ENCODE measurements at regions not wholly inside any gene's neighbourhood (a gene's known extent, or its start where the extent isn't known, plus 50 kb on each side); places are given as distances from the start of the nearest gene placed in this dataset.

DNA sequence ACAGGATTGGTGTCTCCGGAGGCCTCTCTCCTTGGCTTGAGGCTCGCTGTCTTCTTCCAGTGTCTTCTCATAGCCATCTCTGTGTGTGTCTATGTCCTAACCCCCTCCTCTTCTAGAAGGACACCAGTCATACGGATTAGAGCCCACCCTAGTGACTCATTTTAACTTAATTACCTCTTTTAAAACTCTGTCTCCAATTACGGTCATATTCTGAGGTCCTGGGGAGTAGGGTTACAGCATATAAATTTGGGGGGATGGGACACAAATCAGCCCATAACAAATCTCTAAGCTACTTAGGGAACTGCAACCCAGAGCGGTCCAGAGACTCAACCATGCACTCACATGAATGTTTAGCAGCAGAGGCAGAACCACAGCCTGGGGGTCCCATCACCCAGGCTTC is 56.1 kb upstream of the SASH1 start:
- Histone ChIP-seq H3K27me3 (ENCODE audit: control insufficient read depth in 2 of 2, insufficient read depth in 2 of 2, low read length in 2 of 2) (no peaks in the 10 kb centered on the region), H3K27ac (ENCODE audit: low read depth, low read length) (no peak overlapping the region), H3K9me3 (ENCODE audit: control insufficient read depth in 2 of 3, low read length in 3 of 3) (no peaks in the 10 kb centered on the region), H3K36me3 (ENCODE audit: control insufficient read depth in 2 of 3, insufficient read depth in 3 of 3, low read length in 3 of 3) (no peaks in the 10 kb centered on the region), H3K4me1 (ENCODE audit: control insufficient read depth in 2 of 2, insufficient read depth in 2 of 2, low read length in 2 of 2) (no peaks in the 10 kb centered on the region), H3K4me3 (ENCODE audit: low read length) (no peak overlapping the region)
- ChIA-PET POLR2A (no interaction called here), CTCF (no interaction called here)
- Mint-ChIP-seq H3K9me3 (peaks cover 0 to 2% (median 0%) of the 10 kb centered on the region in 11 donors), H3K4me1 (no peaks in the 10 kb centered on the region), H3K27me3 (peaks cover 0 to 14% (median 6%) of the 10 kb centered on the region in 5 donors), H3K27ac (no peak overlapping the region), H3K36me3 (no peaks in the 10 kb centered on the region), H3K4me3 (no peak overlapping the region)
- DNase-seq (no peak), ATAC-seq (no peak)
- intact Hi-C loops (cut with micrococcal nuclease): no loop called here

DNA sequence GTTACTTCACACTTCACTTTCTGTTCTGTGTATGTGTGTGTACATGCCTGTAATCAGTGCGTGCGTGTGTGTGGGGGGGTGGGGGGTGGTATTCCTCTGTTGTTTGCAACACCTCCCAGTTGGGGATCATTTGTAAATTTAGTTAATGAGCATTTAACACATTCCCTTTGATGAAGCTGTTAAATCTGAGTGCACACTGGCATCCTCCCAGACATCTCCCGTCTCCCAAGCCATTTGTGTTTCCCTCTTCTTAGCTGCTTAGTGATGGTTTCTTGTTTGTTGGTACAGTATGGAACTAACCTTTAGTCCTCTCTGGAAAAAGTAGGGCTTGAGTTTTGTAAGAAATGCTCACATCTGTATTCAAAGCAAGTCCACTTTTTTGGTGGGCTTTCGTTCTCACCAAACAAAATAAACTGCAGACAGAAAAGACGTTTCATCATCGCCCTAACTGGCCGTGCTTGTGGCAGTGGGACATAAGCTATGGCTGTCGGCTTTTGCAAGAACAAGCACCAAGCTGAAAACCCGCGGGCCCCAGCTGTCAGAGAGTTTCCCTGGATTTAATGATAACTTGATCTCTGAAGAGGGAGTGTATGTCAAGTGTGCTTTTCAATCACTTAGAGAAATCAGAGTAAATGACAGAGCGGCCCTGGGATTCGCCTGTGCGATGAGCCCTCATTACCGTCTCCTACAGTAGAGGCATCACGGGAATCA is 54.9 kb upstream of the SASH1 start:
- no peak for DNase-seq
- no peak overlapping the region for H3K4me3 Mint-ChIP-seq
- H3K9me3 Mint-ChIP-seq: peaks cover 0 to 1% (median 0%) of the 10 kb centered on the region in 11 donors
- ChIA-PET POLR2A (no interaction called here), CTCF (no interaction called here)
- intact Hi-C loops (cut with micrococcal nuclease): no loop called here
- peaks cover 0 to 14% (median 9%) of the 10 kb centered on the region in 5 donors for H3K27me3 Mint-ChIP-seq
- ATAC-seq: no peak
- no peak overlapping the region for H3K4me3 ChIP-seq (ENCODE audit: low read length)
- H3K27ac ChIP-seq (ENCODE audit: low read depth, low read length): no peak overlapping the region
- H3K4me1 Mint-ChIP-seq: no peaks in the 10 kb centered on the region
- H3K27me3 ChIP-seq (ENCODE audit: control insufficient read depth in 2 of 2, insufficient read depth in 2 of 2, low read length in 2 of 2): no peaks in the 10 kb centered on the region
- H3K36me3 Mint-ChIP-seq: no peaks in the 10 kb centered on the region
- H3K27ac Mint-ChIP-seq: no peak overlapping the region
- no peaks in the 10 kb centered on the region for H3K9me3 ChIP-seq (ENCODE audit: control insufficient read depth in 2 of 3, low read length in 3 of 3)
- H3K4me1 ChIP-seq (ENCODE audit: control insufficient read depth in 2 of 2, insufficient read depth in 2 of 2, low read length in 2 of 2): no peaks in the 10 kb centered on the region
- H3K36me3 ChIP-seq (ENCODE audit: control insufficient read depth in 2 of 3, insufficient read depth in 3 of 3, low read length in 3 of 3): no peaks in the 10 kb centered on the region

DNA sequence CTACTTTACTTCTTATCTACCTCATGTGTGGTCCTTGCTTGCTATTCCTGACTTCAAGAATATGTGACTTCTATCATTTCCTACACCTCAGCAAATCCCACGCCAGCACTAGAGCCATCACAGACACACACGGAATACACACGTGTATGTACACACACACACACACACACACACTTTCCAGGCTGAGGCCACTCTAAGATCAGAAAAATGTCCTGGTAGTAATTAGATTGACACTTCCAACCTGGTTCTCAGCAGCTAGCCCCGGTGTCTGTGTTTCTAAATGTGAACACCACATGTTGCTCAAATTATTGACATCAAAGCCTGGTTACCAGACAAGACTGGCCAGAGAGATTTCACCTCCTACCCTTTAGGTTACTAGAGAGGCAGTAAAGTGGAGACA is 54.1 kb upstream of the SASH1 start:
- Histone ChIP-seq H3K4me1 (ENCODE audit: control insufficient read depth in 2 of 2, insufficient read depth in 2 of 2, low read length in 2 of 2) (no peaks in the 10 kb centered on the region), H3K9me3 (ENCODE audit: control insufficient read depth in 2 of 3, low read length in 3 of 3) (no peaks in the 10 kb centered on the region), H3K4me3 (ENCODE audit: low read length) (no peak overlapping the region), H3K27me3 (ENCODE audit: control insufficient read depth in 2 of 2, insufficient read depth in 2 of 2, low read length in 2 of 2) (no peaks in the 10 kb centered on the region), H3K36me3 (ENCODE audit: control insufficient read depth in 2 of 3, insufficient read depth in 3 of 3, low read length in 3 of 3) (no peaks in the 10 kb centered on the region), H3K27ac (ENCODE audit: low read depth, low read length) (no peak overlapping the region)
- DNase-seq (no peak), ATAC-seq (no peak)
- no peaks in the 10 kb centered on the region for H3K36me3 Mint-ChIP-seq
- ChIA-PET POLR2A (no interaction called here), CTCF (no interaction called here)
- H3K27ac Mint-ChIP-seq: no peak overlapping the region
- peaks cover 0 to 14% (median 9%) of the 10 kb centered on the region in 5 donors for H3K27me3 Mint-ChIP-seq
- H3K4me1 Mint-ChIP-seq: no peaks in the 10 kb centered on the region
- H3K4me3 Mint-ChIP-seq: no peak overlapping the region
- intact Hi-C loops (cut with micrococcal nuclease): no loop called here
- H3K9me3 Mint-ChIP-seq: peaks cover 0 to 1% (median 0%) of the 10 kb centered on the region in 11 donors

DNA sequence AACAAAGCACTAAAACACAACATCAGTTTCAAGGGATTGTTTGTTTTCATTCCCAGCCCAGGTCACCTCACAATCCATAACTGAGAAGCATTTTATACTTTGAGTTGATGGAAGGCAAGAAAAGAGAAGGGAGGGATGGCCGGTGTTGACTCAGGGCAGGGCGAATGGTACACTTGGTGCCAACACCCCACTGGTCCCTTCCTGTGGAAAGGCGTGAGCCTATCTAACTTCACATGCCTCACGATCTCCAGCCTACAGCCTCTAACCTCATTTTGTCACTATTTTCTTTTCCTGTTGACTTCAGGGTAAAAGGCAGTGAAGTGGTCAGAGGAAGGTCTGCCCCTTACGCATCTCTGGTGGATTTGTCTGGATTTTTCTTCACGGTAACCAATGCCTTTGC is 53.5 kb upstream of the SASH1 start:
- Mint-ChIP-seq H3K36me3 (no peaks in the 10 kb centered on the region), H3K4me1 (no peaks in the 10 kb centered on the region), H3K4me3 (no peak overlapping the region), H3K27ac (no peak overlapping the region), H3K27me3 (peaks cover 0 to 14% (median 9%) of the 10 kb centered on the region in 5 donors), H3K9me3 (peaks cover 0 to 1% (median 0%) of the 10 kb centered on the region in 11 donors)
- no peak overlapping the region for H3K27ac ChIP-seq (ENCODE audit: low read depth, low read length)
- no peak overlapping the region for H3K4me3 ChIP-seq (ENCODE audit: low read length)
- ChIA-PET CTCF (no interaction called here), POLR2A (no interaction called here)
- DNase-seq: no peak
- H3K4me1 ChIP-seq (ENCODE audit: control insufficient read depth in 2 of 2, insufficient read depth in 2 of 2, low read length in 2 of 2): no peaks in the 10 kb centered on the region
- H3K27me3 ChIP-seq (ENCODE audit: control insufficient read depth in 2 of 2, insufficient read depth in 2 of 2, low read length in 2 of 2): no peaks in the 10 kb centered on the region
- intact Hi-C loops (cut with micrococcal nuclease): no loop called here
- no peaks in the 10 kb centered on the region for H3K9me3 ChIP-seq (ENCODE audit: control insufficient read depth in 2 of 3, low read length in 3 of 3)
- no peak for ATAC-seq
- H3K36me3 ChIP-seq (ENCODE audit: control insufficient read depth in 2 of 3, insufficient read depth in 3 of 3, low read length in 3 of 3): no peaks in the 10 kb centered on the region

DNA sequence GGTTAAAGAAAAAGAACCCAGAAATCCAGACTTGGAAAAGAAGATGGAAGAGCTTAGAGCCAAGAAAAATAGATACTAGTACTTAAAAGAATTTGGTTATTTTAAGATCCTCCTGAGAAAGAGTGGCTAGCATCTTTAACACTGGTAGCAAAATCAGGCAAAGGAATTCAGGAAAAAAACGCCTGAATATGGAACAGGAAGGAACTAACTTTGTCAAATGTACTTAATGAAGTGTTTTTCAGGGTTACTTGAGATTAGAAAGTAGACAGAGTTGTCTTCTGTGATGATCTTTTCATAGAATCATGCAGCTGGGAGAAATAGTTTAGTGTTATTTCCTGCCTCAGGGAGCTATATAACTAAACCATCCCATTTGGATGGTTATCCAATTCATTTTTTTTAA is 50.8 kb upstream of the SASH1 start:
- no peak overlapping the region for H3K27ac Mint-ChIP-seq
- Histone ChIP-seq H3K36me3 (ENCODE audit: control insufficient read depth in 2 of 3, insufficient read depth in 3 of 3, low read length in 3 of 3) (no peaks in the 10 kb centered on the region), H3K9me3 (ENCODE audit: control insufficient read depth in 2 of 3, low read length in 3 of 3) (no peaks in the 10 kb centered on the region), H3K4me1 (ENCODE audit: control insufficient read depth in 2 of 2, insufficient read depth in 2 of 2, low read length in 2 of 2) (no peaks in the 10 kb centered on the region), H3K27ac (ENCODE audit: low read depth, low read length) (no peak overlapping the region), H3K4me3 (ENCODE audit: low read length) (no peak overlapping the region), H3K27me3 (ENCODE audit: control insufficient read depth in 2 of 2, insufficient read depth in 2 of 2, low read length in 2 of 2) (no peaks in the 10 kb centered on the region)
- H3K4me3 Mint-ChIP-seq: no peak overlapping the region
- no peaks in the 10 kb centered on the region for H3K4me1 Mint-ChIP-seq
- H3K36me3 Mint-ChIP-seq: no peaks in the 10 kb centered on the region
- CTCF ChIA-PET: no interaction called here
- POLR2A ChIA-PET: no interaction called here
- peaks cover 0 to 27% (median 9%) of the 10 kb centered on the region in 5 donors for H3K27me3 Mint-ChIP-seq
- H3K9me3 Mint-ChIP-seq: peaks cover 0 to 2% (median 0%) of the 10 kb centered on the region in 11 donors
- DNase-seq (no peak), ATAC-seq (no peak)
- intact Hi-C loops (cut with micrococcal nuclease): no loop called here

All from naive thymus-derived CD4-positive, alpha-beta T cell (primary cell).